SK-N-SH (cell line): ENCODE measurements at regions not wholly inside any gene's neighbourhood (a gene's known extent, or its start where the extent isn't known, plus 50 kb on each side); places are given as distances from the start of the nearest gene placed in this dataset.

Source experiments
- CTCF ChIA-PET: fragments of 300-600, 350-600 bp; formaldehyde crosslinking; extraction: SDS; loops from one replicate; lab custom pipeline; 2021; lab: Yijun Ruan, JAX
- POLR2A ChIA-PET: fragments of 350-600 bp; sonication (Branson Sonifier 250); formaldehyde crosslinking; extraction: SDS; loops from one replicate; lab custom pipeline; 2020; ENCODE audit warnings: antibody characterized with exemption, inconsistent platforms; lab: Yijun Ruan, JAX
- DNase-seq: peaks from one replicate; pipeline ENCODE4 v3.0.0; 2012
- H2AFZ ChIP-seq: fragments of 200-600 bp; sonication (generic); 2 replicates; pipeline ENCODE4 v1.8.1; 2016; ENCODE audit warnings: antibody characterized with exemption, mild to moderate bottlenecking, low read depth
- H3F3A ChIP-seq: fragments of 200-600 bp; sonication (generic); replicated peaks from 2 replicates; pipeline ENCODE3; 2016; ENCODE audit warnings: antibody characterized with exemption, mild to moderate bottlenecking; ENCODE audit not compliant: insufficient read depth
- H3K27ac ChIP-seq, 2 experiments: fragments of 200-500 bp in 1 of 2; fragments of 200-600 bp in 1 of 2; sonication (Bioruptor generic) in 1 of 2; sonication (generic), shearing (Covaris generic) in 1 of 2; 2 replicates each; pipeline versions ENCODE4 v1.5.1 to v1.6.1; 2014 to 2016; ENCODE audit warnings: low read depth in 2 of 2, inconsistent platforms in 1 of 2, low read length in 1 of 2, mild to moderate bottlenecking in 1 of 2, mixed read lengths in 1 of 2
- H3K27me3 ChIP-seq: fragments of 200-600 bp; sonication (generic), shearing (Covaris generic); 2 replicates; pipeline ENCODE4 v1.6.1; 2016; ENCODE audit warnings: mixed run types; ENCODE audit not compliant: insufficient read depth
- H3K36me3 ChIP-seq, 2 experiments: fragments of 200-500 bp in 1 of 2; fragments of 200-600 bp in 1 of 2; sonication (Bioruptor generic) in 1 of 2; sonication (generic) in 1 of 2; replicated peaks in 1 of 2; 2 replicates each; pipeline versions ENCODE3 to v1.5.1; 2014 to 2016; ENCODE audit warnings: low read length in 1 of 2, mild to moderate bottlenecking in 1 of 2; ENCODE audit not compliant: insufficient read depth in 2 of 2, control insufficient read depth in 1 of 2
- H3K4me1 ChIP-seq, 2 experiments: fragments of 200-500 bp in 1 of 2; fragments of 200-600 bp in 1 of 2; sonication (Bioruptor generic) in 1 of 2; sonication (generic), shearing (Covaris generic) in 1 of 2; 2 replicates each; pipeline versions ENCODE4 v1.5.1 to v1.6.1; 2014 to 2016; ENCODE audit warnings: low read depth in 1 of 2, low read length in 1 of 2, mixed run types in 1 of 2; ENCODE audit not compliant: insufficient read depth in 2 of 2, control insufficient read depth in 1 of 2
- H3K4me2 ChIP-seq: fragments of 200-600 bp; sonication (generic), shearing (Covaris generic); 2 replicates; pipeline ENCODE4 v1.6.1; 2017; ENCODE audit warnings: mixed run types
- H3K4me3 ChIP-seq, 2 experiments: fragments of 200-500 bp in 1 of 2; fragments of 200-600 bp in 1 of 2; sonication (Bioruptor generic) in 1 of 2; sonication (generic), shearing (Covaris generic) in 1 of 2; 2 replicates each; pipeline versions ENCODE4 v1.5.1 to v1.8.1; 2014 to 2016; ENCODE audit warnings: low read depth in 2 of 2, inconsistent platforms in 1 of 2, low read length in 1 of 2, mild to moderate bottlenecking in 1 of 2, mixed read lengths in 1 of 2, moderate library complexity in 1 of 2
- H3K79me2 ChIP-seq: fragments of 200-600 bp; sonication (generic); 2 replicates; pipeline ENCODE4 v1.8.1; 2017; ENCODE audit warnings: mild to moderate bottlenecking; ENCODE audit not compliant: insufficient read depth
- H3K9ac ChIP-seq: fragments of 200-600 bp; sonication (generic); 2 replicates; pipeline ENCODE4 v1.6.1; 2017; ENCODE audit warnings: mixed run types
- H3K9me2 ChIP-seq: fragments of 200-600 bp; sonication (generic); 2 replicates; pipeline ENCODE4 v1.6.1; 2017; ENCODE audit warnings: mixed run types
- H3K9me3 ChIP-seq: fragments of 200-600 bp; sonication (generic); 2 replicates; pipeline ENCODE4 v1.6.1; 2017; ENCODE audit warnings: mixed run types, mild to moderate bottlenecking, moderate library complexity
- H4K20me1 ChIP-seq: fragments of 200-600 bp; sonication (generic); 2 replicates; pipeline ENCODE4 v1.6.1; 2017; ENCODE audit warnings: mild to moderate bottlenecking, mixed run types; ENCODE audit not compliant: insufficient read depth
- CHD2 ChIP-seq: fragments of 150-350 bp; IDR thresholded peaks from 2 replicates; pipeline ENCODE4 v1.6.1; 2018; ENCODE audit warnings: low read length; ENCODE audit not compliant: partially characterized antibody
- EP300 ChIP-seq, 2 experiments: IDR thresholded peaks; 2 replicates each; pipeline versions ENCODE4 v1.4.0 to v1.6.1; 2012; ENCODE audit warnings: borderline replicate concordance in 1 of 2, low read depth in 1 of 2, low read length in 1 of 2
- FOXJ3 ChIP-seq: sonication (generic); formaldehyde crosslinking; IDR thresholded peaks from 2 replicates; pipeline ENCODE4 v1.5.1; 2020; ENCODE audit warnings: mild to moderate bottlenecking, missing genetic modification reagents
- FOXM1 ChIP-seq: IDR thresholded peaks from 2 replicates; pipeline ENCODE4 v1.4.0; 2012; ENCODE audit warnings: low read depth, mild to moderate bottlenecking
- GABPA ChIP-seq: IDR thresholded peaks from 2 replicates; pipeline ENCODE4 v1.4.0; 2012; ENCODE audit warnings: low read depth, mild to moderate bottlenecking
- GATA2 ChIP-seq: sonication (generic); formaldehyde crosslinking; IDR thresholded peaks from 2 replicates; pipeline ENCODE4 v1.5.0; 2020; ENCODE audit warnings: mild to moderate bottlenecking, missing genetic modification reagents
- MXI1 ChIP-seq: IDR thresholded peaks from 2 replicates; pipeline ENCODE4 v1.6.1; 2012; ENCODE audit warnings: mild to moderate bottlenecking, low read depth, low read length, improper control_type of control experiment
- POLR2AphosphoS5 ChIP-seq: IDR thresholded peaks from 2 replicates; pipeline ENCODE4 v1.6.1; 2012; ENCODE audit warnings: low read depth, low read length
- RAD21 ChIP-seq: IDR thresholded peaks from 2 replicates; pipeline ENCODE4 v1.6.1; 2012; ENCODE audit warnings: mild to moderate bottlenecking, low read length
- RCOR1 ChIP-seq: fragments of 150-350 bp; IDR thresholded peaks from 2 replicates; pipeline ENCODE4 v1.6.1; 2017; ENCODE audit warnings: antibody characterized with exemption, low read length
- RFX5 ChIP-seq: IDR thresholded peaks from 2 replicates; pipeline ENCODE4 v1.6.1; 2012; ENCODE audit warnings: mild to moderate bottlenecking, improper control_type of control experiment, low read length
- RXRA ChIP-seq: IDR thresholded peaks from 2 replicates; pipeline ENCODE4 v1.4.0; 2012; ENCODE audit warnings: low read depth, mild to moderate bottlenecking, borderline replicate concordance
- TCF12 ChIP-seq: IDR thresholded peaks from 2 replicates; pipeline ENCODE4 v1.4.0; 2012
- TEAD4 ChIP-seq: IDR thresholded peaks from 2 replicates; pipeline ENCODE4 v1.4.0; 2012; ENCODE audit warnings: mild to moderate bottlenecking, borderline replicate concordance; ENCODE audit not compliant: insufficient read depth
- YY1 ChIP-seq: IDR thresholded peaks from 2 replicates; pipeline ENCODE4 v1.4.0; 2012; ENCODE audit warnings: low read depth, mild to moderate bottlenecking
- WGBS: methylation state at CpG from one replicate; pipeline ENCODE4 v1.1.6; 2017; ENCODE audit warnings: low lambda C conversion rate; 5-methylcytosine and 5-hydroxymethylcytosine counted together
- TF ChIP-seq, protein P1 (sequence below): fragments of 150-350 bp; IDR thresholded peaks from 2 replicates; pipeline ENCODE4 v1.6.1; 2016; ENCODE audit warnings: mild to moderate bottlenecking, low read depth, low read length
- TF ChIP-seq, protein P2 (sequence below): IDR thresholded peaks from 2 replicates; pipeline ENCODE4 v1.6.1; 2012; ENCODE audit warnings: mild to moderate bottlenecking, low read depth, low read length, moderate library complexity
- TF ChIP-seq, protein P3 (sequence below): IDR thresholded peaks from 2 replicates; pipeline ENCODE4 v1.4.0; 2012; ENCODE audit warnings: low read depth, borderline replicate concordance
- TF ChIP-seq, protein P4 (sequence below): IDR thresholded peaks from 2 replicates; pipeline ENCODE4 v1.4.0; 2012; ENCODE audit warnings: low read depth

DNA sequence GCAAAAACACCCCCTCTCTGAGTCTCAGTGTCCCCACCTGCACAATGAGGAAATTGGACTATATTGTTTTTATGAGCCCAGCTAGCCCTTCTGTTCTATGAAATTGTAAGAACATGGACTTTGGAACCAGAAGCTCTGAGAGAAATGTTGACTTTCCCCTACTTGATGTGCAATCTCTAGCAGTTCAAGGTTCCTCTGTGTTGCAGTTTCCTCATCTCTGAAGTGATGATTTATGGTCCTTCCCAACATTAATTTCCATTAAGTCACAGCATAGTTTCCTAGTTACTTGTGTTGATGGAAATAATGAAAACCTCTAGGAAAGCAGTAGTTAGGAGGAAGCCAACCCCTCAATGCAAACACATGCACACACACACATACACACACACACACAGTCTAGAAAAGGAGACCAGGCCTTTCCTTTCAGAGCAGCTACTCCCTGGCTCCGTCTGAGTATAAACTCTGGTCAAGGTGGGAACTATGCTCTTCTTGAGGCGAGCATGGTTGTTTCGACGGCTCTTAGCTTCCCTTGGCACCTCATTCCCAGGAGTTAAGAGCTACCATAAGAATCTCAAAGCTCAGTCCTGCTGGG is 518.4 kb downstream of the SOX6 start:
- Histone ChIP-seq H3K27me3 (no peaks in the 10 kb centered on the region), H3K4me2 (no peak overlapping the region), H3K9ac (no peak overlapping the region), H3K9me2 (no peaks in the 10 kb centered on the region), H3K9me3 (no peaks in the 10 kb centered on the region), H4K20me1 (no peaks in the 10 kb centered on the region), H3K4me3 (no peak overlapping the region), H3K27ac (peak overlapping the region in 1 of 2 experiments; percentile 95; a peak in 2 of 4 replicates), H3K36me3 (no peaks in the 10 kb centered on the region), H3K79me2 (no peaks in the 10 kb centered on the region), H3F3A (no peaks in the 10 kb centered on the region), H3K4me1 (peaks cover 0 to 65% of the 10 kb centered on the region in 2 experiments; a peak in 2 of 4 replicates), H2AFZ (no peak overlapping the region)
- DNase-seq: no peak
- CTCF ChIA-PET: interaction anchor here (0.7 to 2.7 kb wide), 5 partner anchors 65 to 768 kb away, joined by 3 to 12 read pairs (median 4); no protein-coding TSS in a partner anchor
- POLR2A ChIA-PET: interaction anchor here (1.5 kb wide), 1 partner anchor 216 kb away, joined by 5 read pairs; no protein-coding TSS in a partner anchor
- WGBS: 53% methylated on average over 4 of the region's 4 CpGs
- TF ChIP-seq, protein P1, sequence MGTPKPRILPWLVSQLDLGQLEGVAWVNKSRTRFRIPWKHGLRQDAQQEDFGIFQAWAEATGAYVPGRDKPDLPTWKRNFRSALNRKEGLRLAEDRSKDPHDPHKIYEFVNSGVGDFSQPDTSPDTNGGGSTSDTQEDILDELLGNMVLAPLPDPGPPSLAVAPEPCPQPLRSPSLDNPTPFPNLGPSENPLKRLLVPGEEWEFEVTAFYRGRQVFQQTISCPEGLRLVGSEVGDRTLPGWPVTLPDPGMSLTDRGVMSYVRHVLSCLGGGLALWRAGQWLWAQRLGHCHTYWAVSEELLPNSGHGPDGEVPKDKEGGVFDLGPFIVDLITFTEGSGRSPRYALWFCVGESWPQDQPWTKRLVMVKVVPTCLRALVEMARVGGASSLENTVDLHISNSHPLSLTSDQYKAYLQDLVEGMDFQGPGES: no peak
- TF ChIP-seq GABPA: no peak
- TF ChIP-seq, protein P2, sequence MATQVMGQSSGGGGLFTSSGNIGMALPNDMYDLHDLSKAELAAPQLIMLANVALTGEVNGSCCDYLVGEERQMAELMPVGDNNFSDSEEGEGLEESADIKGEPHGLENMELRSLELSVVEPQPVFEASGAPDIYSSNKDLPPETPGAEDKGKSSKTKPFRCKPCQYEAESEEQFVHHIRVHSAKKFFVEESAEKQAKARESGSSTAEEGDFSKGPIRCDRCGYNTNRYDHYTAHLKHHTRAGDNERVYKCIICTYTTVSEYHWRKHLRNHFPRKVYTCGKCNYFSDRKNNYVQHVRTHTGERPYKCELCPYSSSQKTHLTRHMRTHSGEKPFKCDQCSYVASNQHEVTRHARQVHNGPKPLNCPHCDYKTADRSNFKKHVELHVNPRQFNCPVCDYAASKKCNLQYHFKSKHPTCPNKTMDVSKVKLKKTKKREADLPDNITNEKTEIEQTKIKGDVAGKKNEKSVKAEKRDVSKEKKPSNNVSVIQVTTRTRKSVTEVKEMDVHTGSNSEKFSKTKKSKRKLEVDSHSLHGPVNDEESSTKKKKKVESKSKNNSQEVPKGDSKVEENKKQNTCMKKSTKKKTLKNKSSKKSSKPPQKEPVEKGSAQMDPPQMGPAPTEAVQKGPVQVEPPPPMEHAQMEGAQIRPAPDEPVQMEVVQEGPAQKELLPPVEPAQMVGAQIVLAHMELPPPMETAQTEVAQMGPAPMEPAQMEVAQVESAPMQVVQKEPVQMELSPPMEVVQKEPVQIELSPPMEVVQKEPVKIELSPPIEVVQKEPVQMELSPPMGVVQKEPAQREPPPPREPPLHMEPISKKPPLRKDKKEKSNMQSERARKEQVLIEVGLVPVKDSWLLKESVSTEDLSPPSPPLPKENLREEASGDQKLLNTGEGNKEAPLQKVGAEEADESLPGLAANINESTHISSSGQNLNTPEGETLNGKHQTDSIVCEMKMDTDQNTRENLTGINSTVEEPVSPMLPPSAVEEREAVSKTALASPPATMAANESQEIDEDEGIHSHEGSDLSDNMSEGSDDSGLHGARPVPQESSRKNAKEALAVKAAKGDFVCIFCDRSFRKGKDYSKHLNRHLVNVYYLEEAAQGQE: no peak
- TF ChIP-seq POLR2AphosphoS5: no peak
- TF ChIP-seq FOXM1: no peak
- TF ChIP-seq TEAD4: no peak
- no peak for TF ChIP-seq TCF12
- TF ChIP-seq EP300 (IDR thresholded peaks at IDR 0.05; ENCODE audit: borderline replicate concordance in 1 of 2, low read depth in 1 of 2, low read length in 1 of 2): no peak
- no peak for TF ChIP-seq RAD21

DNA sequence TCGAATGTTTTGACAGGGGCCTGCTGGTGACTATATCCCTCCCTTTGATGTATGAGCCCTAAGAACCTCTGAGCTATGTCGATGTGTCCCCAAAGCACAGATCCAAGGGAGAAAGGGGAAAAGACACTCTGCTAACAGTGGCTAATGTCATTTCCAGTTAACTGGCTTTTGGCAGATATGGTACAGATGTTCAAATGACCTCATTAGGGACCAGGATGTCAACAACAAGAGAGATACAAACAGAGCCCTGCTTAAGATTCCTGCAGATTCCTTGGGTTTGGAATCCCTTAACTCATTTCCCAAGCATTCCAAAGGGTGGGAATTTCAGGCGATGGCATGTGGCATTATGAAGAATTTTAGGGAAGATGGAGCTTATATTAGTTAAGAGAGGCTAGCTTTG is 517.3 kb downstream of the SOX6 start:
- TF ChIP-seq POLR2AphosphoS5 (no peak), CHD2 (peak; percentile 46), TCF12 (peak; percentile 44; the same call in 1 of the 2 replicates), YY1 (no peak), RCOR1 (peak; percentile 44; the same call in 1 of the 2 replicates), FOXJ3 (CRISPR knock-in tag) (peak; percentile 95), GABPA (no peak), RXRA (no peak), RFX5 (no peak), EP300 (IDR thresholded peaks at IDR 0.05; ENCODE audit: borderline replicate concordance in 1 of 2, low read depth in 1 of 2, low read length in 1 of 2) (peak in 1 of 2 experiments; percentile 75; a peak in 2 of 4 replicates), MXI1 (no peak), GATA2 (peak; percentile 33; the same call in 1 of the 2 replicates)
- TF ChIP-seq, protein P3, sequence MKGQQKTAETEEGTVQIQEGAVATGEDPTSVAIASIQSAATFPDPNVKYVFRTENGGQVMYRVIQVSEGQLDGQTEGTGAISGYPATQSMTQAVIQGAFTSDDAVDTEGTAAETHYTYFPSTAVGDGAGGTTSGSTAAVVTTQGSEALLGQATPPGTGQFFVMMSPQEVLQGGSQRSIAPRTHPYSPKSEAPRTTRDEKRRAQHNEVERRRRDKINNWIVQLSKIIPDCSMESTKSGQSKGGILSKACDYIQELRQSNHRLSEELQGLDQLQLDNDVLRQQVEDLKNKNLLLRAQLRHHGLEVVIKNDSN: no peak
- TF ChIP-seq, protein P4, sequence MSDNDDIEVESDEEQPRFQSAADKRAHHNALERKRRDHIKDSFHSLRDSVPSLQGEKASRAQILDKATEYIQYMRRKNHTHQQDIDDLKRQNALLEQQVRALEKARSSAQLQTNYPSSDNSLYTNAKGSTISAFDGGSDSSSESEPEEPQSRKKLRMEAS: no peak
- CTCF ChIA-PET: interaction anchor here (0.9 to 2.7 kb wide), 3 partner anchors 50 to 189 kb away, joined by 3 to 12 read pairs (median 3); no protein-coding TSS in a partner anchor
- POLR2A ChIA-PET: interaction anchor here (0.6 to 1.5 kb wide), 4 partner anchors 131 to 250 kb away, joined by 3 to 5 read pairs (median 4); no protein-coding TSS in a partner anchor
- no peak overlapping the region for H3K4me3 ChIP-seq
- no peaks in the 10 kb centered on the region for H3K9me3 ChIP-seq
- no peak overlapping the region for H3K4me2 ChIP-seq
- no peaks in the 10 kb centered on the region for H3K36me3 ChIP-seq
- peak; percentile 46 for DNase-seq
- peak overlapping the region in 1 of 2 experiments; percentile 95; a peak in 2 of 4 replicates for H3K27ac ChIP-seq
- no peaks in the 10 kb centered on the region for H4K20me1 ChIP-seq
- no peaks in the 10 kb centered on the region for H3K79me2 ChIP-seq
- no peak overlapping the region for H2AFZ ChIP-seq
- H3F3A ChIP-seq: no peaks in the 10 kb centered on the region
- WGBS: 16% methylated on average over 3 of the region's 3 CpGs
- H3K9me2 ChIP-seq: no peaks in the 10 kb centered on the region
- no peaks in the 10 kb centered on the region for H3K27me3 ChIP-seq
- H3K9ac ChIP-seq: no peak overlapping the region
- peaks cover 5 to 71% of the 10 kb centered on the region in 2 experiments; a peak in 3 of 4 replicates for H3K4me1 ChIP-seq
